ENCODE measurements at regions not wholly inside any gene's neighbourhood (a gene's known extent, or its start where the extent isn't known, plus 50 kb on each side); places are given as distances from the start of the nearest gene placed in this dataset.

- no peak for DNase-seq
Observed at GRCh38 chr9:113817171-113817570, 58.9 kb upstream of the ZNF618 start.

DNA sequence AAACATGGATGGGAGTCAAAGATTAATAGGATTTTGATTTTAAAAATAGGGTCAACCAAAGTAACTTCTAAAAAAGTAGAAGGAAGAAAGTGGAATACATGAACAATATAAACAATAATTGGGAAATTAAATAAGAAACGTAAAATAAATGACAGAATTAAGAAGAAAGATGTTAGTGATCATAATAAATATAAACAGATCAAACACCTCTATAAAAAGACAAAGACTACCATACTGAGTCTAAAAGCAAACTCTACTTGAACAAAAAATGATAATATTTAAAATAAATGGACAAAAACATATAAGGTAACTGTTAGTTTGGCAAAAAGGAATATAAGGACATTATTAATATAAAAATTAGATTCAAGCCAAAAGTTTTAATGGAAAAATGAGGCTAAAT, 57.7 kb upstream of the ZNF618 start:
- DNase-seq = no peak

GRCh38 chr9:113822315-113822714, 53.8 kb upstream of the ZNF618 start:
- DNase-seq = no peak

DNA sequence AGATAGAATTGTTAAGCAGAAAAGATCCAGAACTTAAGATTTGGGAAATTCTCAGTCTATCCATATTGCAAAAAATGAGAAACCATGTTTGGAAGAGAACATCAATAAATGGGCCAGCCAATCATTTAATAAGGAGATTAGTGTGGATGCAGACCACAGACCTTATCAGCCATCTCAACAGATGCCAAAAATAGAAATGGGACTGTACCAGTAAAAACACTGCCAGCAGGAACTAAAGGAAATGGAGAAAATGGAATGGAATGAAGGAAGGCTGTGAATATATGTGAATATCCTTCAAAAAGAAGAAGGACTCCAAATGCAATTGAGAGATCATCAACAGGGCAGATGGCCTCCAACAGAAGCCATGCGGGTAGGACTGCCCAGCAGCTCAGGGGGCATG, 52.7 kb upstream of the ZNF618 start:
- no peak for DNase-seq

Data from anterior cingulate cortex (tissue), 58 donors.